ENCODE measurements at regions not wholly inside any gene's neighbourhood (a gene's known extent, or its start where the extent isn't known, plus 50 kb on each side); places are given as distances from the start of the nearest gene placed in this dataset.

GRCh38 chr21:41689289-41689583 lies 77.6 kb downstream of the RIPK4 start:
- no peak for TF ChIP-seq CTCF (IDR thresholded peaks at IDR 0.05)
- TF ChIP-seq POLR2A (IDR thresholded peaks at IDR 0.05) = no peak
- Histone ChIP-seq H3K9me3 (no peaks in the 10 kb centered on the region), H3K4me1 (peaks cover 4 to 9% of the 10 kb centered on the region in 2 donors), H3K27me3 (no peaks in the 10 kb centered on the region), H3K36me3 (no peaks in the 10 kb centered on the region), H3K4me3 (replicated peaks in 1 of 3) (no peak overlapping the region), H3K27ac (no peak overlapping the region)
- intact Hi-C loops (cut with DNase I) = no loop called here
- DNase-seq = no peak
- WGBS, 2 donors = 93 to 96% methylated on average over 19 to 23 of the region's 24 CpGs

- Histone ChIP-seq H3K27me3 (no peaks in the 10 kb centered on the region), H3K36me3 (no peaks in the 10 kb centered on the region), H3K27ac (no peak overlapping the region), H3K4me1 (peaks cover 7 to 11% of the 10 kb centered on the region in 2 donors), H3K4me3 (replicated peaks in 1 of 3) (no peak overlapping the region), H3K9me3 (no peaks in the 10 kb centered on the region)
- intact Hi-C loops (cut with DNase I) = no loop called here
- no peak for TF ChIP-seq POLR2A (IDR thresholded peaks at IDR 0.05)
- TF ChIP-seq CTCF (IDR thresholded peaks at IDR 0.05) = no peak
- 96 to 98% methylated on average over 2 of the region's 2 CpGs for WGBS, 2 donors
- DNase-seq = no peak
Measured at GRCh38 chr21:41687633-41688032, 79.2 kb downstream of the RIPK4 start.

- TF ChIP-seq CTCF (IDR thresholded peaks at IDR 0.05) (no peak), POLR2A (IDR thresholded peaks at IDR 0.05) (no peak)
- peaks cover 7 to 11% of the 10 kb centered on the region in 2 donors for H3K4me1 ChIP-seq
- H3K9me3 ChIP-seq = no peaks in the 10 kb centered on the region
- H3K36me3 ChIP-seq = no peaks in the 10 kb centered on the region
- intact Hi-C loops (cut with DNase I) = no loop called here
- DNase-seq = no peak
- H3K4me3 ChIP-seq (replicated peaks in 1 of 3) = no peak overlapping the region
- H3K27ac ChIP-seq = no peak overlapping the region
- WGBS, 2 donors = 85 to 87% methylated on average over 9 of the region's 9 CpGs
- H3K27me3 ChIP-seq = no peaks in the 10 kb centered on the region
Measured at GRCh38 chr21:41686664-41687063, 80.2 kb downstream of the RIPK4 start.

- TF ChIP-seq CTCF (IDR thresholded peaks at IDR 0.05) = no peak
- no peak for TF ChIP-seq POLR2A (IDR thresholded peaks at IDR 0.05)
- H3K4me3 ChIP-seq (replicated peaks in 1 of 3) = no peak overlapping the region
- 88 to 91% methylated on average over 8 of the region's 8 CpGs for WGBS, 2 donors
- peaks cover 7 to 20% of the 10 kb centered on the region in 2 donors for H3K4me1 ChIP-seq
- H3K36me3 ChIP-seq = no peaks in the 10 kb centered on the region
- no peak for DNase-seq
- H3K9me3 ChIP-seq = no peaks in the 10 kb centered on the region
- H3K27me3 ChIP-seq = no peaks in the 10 kb centered on the region
- intact Hi-C loops (cut with DNase I) = no loop called here
- no peak overlapping the region for H3K27ac ChIP-seq
Measured at GRCh38 chr21:41685511-41686149, 81.2 kb downstream of the RIPK4 start.

- no peak for DNase-seq
- WGBS, 2 donors = 59 to 61% methylated on average over 25 to 26 of the region's 26 CpGs
- H3K27ac ChIP-seq = peak overlapping the region in 1 of 3 donors; percentile 61
Measured at GRCh38 chr21:41684381-41685245, 82.2 kb downstream of the RIPK4 start.

More at GRCh38 chr21:41684381-41685245, 82.2 kb downstream of the RIPK4 start:
- Histone ChIP-seq H3K36me3 (no peaks in the 10 kb centered on the region), H3K27me3 (no peaks in the 10 kb centered on the region), H3K4me1 (peaks cover 7 to 27% of the 10 kb centered on the region in 2 donors), H3K9me3 (no peaks in the 10 kb centered on the region), H3K4me3 (replicated peaks in 1 of 3) (no peak overlapping the region)
- TF ChIP-seq CTCF (IDR thresholded peaks at IDR 0.05) (no peak), POLR2A (IDR thresholded peaks at IDR 0.05) (no peak)
- intact Hi-C loops (cut with DNase I) = no loop called here

All from thyroid gland (tissue), 4 donors.